K562 (cell line): ENCODE measurements at regions not wholly inside any gene's neighbourhood (a gene's known extent, or its start where the extent isn't known, plus 50 kb on each side); places are given as distances from the start of the nearest gene placed in this dataset.
A peak's percentile ranks its signal among the peaks of the same experiment; 100 is the strongest.

Source experiments
- ATF4 ChIP-seq: fragments of 450-650 bp; formaldehyde crosslinking; IDR thresholded peaks from 2 replicates; pipeline ENCODE4 v1.4.0; 2022; ENCODE audit warnings: mild to moderate bottlenecking, moderate library complexity
- CREB1 ChIP-seq, 2 experiments: sonication (generic) in 1 of 2; formaldehyde crosslinking in 1 of 2; IDR thresholded peaks; 2 replicates each; pipeline versions ENCODE4 v1.6.1 to v1.8.0; 2012 to 2022; ENCODE audit warnings: inconsistent platforms in 1 of 2, mild to moderate bottlenecking in 1 of 2, missing genetic modification reagents in 1 of 2, moderate library complexity in 1 of 2
- GABPA ChIP-seq: fragments of 200-800 bp; sonication (Bioruptor generic); conservative IDR thresholded peaks from 2 replicates; pipeline ENCODE4 v1.6.1; 2016; ENCODE audit warnings: low read depth, missing genetic modification characterization, missing compliant biosample characterization
- POLR3G ChIP-seq: IDR thresholded peaks from 2 replicates; pipeline ENCODE4 v1.6.1; 2011; ENCODE audit not compliant: insufficient read length, insufficient replicate concordance; ENCODE audit errors: extremely low read depth
- REST ChIP-seq, 2 experiments: fragments of 450-650 bp; formaldehyde crosslinking in 1 of 2; IDR thresholded peaks; 2 replicates each; pipeline versions ENCODE4 v1.4.0 to v1.6.1; 2014 to 2020; ENCODE audit warnings: mild to moderate bottlenecking in 2 of 2, borderline replicate concordance in 1 of 2, low read depth in 1 of 2
- RREB1 ChIP-seq: fragments of 250-450 bp; sonication (Bioruptor Pico); IDR thresholded peaks from 2 replicates; pipeline ENCODE4 v1.4.0; 2020
- TBL1XR1 ChIP-seq, 2 experiments: IDR thresholded peaks; 2 replicates each; pipeline ENCODE4 v1.6.1; 2012; ENCODE audit warnings: improper control_type of control experiment in 2 of 2, low read length in 2 of 2, mild to moderate bottlenecking in 1 of 2
- TCF15 ChIP-seq: fragments of 250-450 bp; sonication (Bioruptor Pico); IDR thresholded peaks from 2 replicates; pipeline ENCODE4 v1.8.0; 2022; ENCODE audit warnings: moderate library complexity, mild to moderate bottlenecking, inconsistent platforms
- ZNF253 ChIP-seq: fragments of 250-450 bp; sonication (Bioruptor Pico); conservative IDR thresholded peaks from 2 replicates; pipeline ENCODE4 v1.6.1; 2021; ENCODE audit warnings: mild to moderate bottlenecking
- ZNF408 ChIP-seq: fragments of 250-450 bp; sonication (Bioruptor Pico); IDR thresholded peaks from 2 replicates; pipeline ENCODE4 v1.4.0; 2020; ENCODE audit warnings: low read depth, mild to moderate bottlenecking, moderate library complexity

GRCh38 chr22:22169923-22170322 is 74.7 kb upstream of the VPREB1 start (continued):
- no peak for TF ChIP-seq RREB1 (CRISPR knock-in tag)
- no peak for TF ChIP-seq CREB1 (IDR thresholded peaks at IDR 0.05)
- TF ChIP-seq CREB1 (CRISPR knock-in tag; IDR thresholded peaks at IDR 0.05): no peak
- TF ChIP-seq TCF15 (CRISPR knock-in tag): 0 out of 2 replicates have a peak, but pooled peaks have one; percentile 28
- TF ChIP-seq ZNF253: no peak
- TF ChIP-seq ZNF408 (CRISPR knock-in tag): no peak
- TF ChIP-seq TBL1XR1 (IDR thresholded peaks at IDR 0.05; ENCODE audit: low read length in 2 of 2): no peak; a peak in 1 of 4 replicates
- TF ChIP-seq POLR3G: no peak
- TF ChIP-seq REST (IDR thresholded peaks at IDR 0.05; ENCODE audit: borderline replicate concordance): no peak
- no peak for TF ChIP-seq REST (CRISPR knock-in tag; IDR thresholded peaks at IDR 0.05; ENCODE audit: low read depth)
- TF ChIP-seq GABPA (tag): 0 out of 2 replicates have a peak, but pooled peaks have one; percentile 13
- no peak for TF ChIP-seq ATF4 (CRISPR knock-in tag)
